ENCODE measurements at regions not wholly inside any gene's neighbourhood (a gene's known extent, or its start where the extent isn't known, plus 50 kb on each side); places are given as distances from the start of the nearest gene placed in this dataset.
"Not testable (repeated sequence)": the region's sequence is repeated elsewhere in the genome, so short reads cannot be mapped to it uniquely, and the experiment has no call there.

DNA sequence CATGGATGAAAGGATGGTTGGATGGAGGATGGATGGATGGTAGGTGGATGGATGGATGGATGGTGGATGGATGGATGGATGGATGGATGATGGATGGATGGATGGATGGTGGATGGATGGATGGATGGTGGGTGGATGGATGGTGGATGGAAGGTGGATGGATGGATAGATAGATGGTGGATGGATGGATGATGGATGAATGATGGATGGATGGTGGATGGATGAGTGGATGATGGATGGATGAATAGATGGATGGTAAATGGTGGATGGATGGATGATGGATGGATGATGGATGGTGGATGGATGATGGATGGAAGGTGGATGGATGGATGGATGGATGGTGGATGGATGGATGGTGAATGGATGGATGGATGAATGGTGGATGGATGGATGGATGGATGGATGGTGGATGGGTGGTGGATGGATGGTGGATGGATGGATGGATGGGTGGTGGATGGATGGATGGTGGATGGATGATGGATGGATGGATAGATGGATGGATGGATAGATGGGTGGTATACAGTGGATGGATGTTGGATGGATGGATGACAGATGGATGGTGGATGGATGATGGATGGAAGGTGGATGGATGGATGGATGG lies 350.8 kb downstream of the BRD1 start:
- no peak for ATAC-seq

DNA sequence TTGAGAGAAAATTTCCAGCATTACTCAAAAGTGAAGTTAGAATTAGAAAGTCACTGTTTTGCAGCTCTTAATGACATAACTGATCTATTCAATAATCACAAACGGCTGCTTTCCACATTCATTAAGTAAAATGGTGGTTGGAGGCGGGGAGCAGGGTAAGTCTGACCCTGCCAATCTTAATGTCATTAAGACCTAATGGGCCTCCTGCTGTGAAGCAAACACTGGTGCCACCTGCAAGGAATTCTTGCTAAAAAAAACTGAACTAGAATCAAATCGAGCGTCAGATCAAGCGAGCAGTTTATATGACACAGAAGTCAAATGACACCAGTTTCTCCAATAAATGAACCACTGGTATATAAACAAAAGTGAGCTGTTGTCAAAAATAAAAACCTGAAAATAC lies 351.5 kb downstream of the BRD1 start:
- no peak for ATAC-seq

DNA sequence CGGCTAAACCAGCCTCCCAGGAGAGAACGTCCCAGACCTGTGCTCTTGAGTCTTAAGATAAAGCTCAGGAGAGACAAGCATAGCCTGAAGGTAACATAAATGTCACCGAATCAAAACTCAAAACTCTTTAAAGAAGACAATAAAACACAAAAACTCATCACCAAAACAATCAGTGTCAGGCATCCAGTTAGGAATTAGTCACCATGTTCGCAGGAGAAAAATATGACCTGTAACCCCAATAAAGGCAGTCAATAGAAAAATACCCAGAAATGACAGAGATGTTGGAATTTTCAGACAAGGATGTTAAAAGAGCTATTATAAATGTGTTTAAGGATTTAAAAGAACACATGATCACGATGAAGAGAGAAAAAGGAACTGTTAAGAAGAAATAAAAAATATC lies 352.4 kb downstream of the BRD1 start:
- no peak for ATAC-seq

DNA sequence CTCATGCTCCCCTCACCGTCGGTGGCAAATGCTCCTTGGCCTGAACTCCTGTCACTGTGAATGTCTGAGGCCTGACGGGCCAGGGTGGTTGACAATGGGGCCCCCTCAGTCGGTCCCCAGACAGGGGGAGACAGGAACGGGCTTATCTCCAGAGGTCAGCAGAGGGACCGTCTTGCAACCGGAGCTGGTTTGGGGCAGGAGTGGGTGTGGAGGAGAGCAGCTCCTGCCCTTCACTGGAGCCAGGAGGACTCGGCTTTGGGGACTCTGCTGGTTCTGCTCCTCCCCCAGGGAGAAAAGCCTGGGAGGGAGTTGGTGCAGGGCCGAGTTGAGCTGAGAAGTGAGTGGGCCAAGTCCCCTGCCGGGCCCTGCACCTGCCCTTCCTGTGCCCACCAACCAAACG lies 354.4 kb downstream of the BRD1 start:
- no peak for ATAC-seq

DNA sequence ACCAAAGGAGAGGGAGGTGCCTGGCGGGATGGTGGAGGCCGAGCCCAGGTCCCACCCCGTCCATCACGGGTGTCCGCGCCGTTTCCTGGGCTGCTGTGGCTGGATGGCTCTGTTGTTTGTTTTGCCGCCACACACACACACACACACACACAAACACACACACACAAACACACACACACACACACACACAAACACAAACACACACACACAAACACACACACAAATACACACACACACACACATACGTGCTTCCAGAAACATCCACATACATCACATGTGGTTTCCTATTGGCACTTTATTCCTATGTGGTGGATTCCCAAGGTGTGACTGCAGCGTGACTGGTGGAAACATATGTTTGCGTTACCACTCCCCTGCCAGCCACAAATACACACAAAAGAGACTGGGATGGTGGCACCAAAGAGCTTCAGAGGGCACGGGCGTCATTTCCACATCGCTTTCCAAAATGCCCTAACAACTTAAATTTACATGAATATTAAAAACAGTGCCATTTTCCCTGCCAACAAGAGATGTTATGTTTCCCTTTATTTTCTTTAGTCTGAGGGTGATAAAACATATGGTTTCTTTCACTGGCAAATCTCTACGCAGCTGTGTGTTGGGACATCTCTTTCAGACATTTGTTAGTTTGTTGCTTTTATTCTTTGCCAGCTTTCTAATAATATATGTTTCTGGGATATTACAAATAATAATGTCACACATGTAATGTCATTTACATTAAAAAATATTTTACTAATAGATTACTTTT lies 356.8 kb downstream of the BRD1 start:
- ATAC-seq: no peak

DNA sequence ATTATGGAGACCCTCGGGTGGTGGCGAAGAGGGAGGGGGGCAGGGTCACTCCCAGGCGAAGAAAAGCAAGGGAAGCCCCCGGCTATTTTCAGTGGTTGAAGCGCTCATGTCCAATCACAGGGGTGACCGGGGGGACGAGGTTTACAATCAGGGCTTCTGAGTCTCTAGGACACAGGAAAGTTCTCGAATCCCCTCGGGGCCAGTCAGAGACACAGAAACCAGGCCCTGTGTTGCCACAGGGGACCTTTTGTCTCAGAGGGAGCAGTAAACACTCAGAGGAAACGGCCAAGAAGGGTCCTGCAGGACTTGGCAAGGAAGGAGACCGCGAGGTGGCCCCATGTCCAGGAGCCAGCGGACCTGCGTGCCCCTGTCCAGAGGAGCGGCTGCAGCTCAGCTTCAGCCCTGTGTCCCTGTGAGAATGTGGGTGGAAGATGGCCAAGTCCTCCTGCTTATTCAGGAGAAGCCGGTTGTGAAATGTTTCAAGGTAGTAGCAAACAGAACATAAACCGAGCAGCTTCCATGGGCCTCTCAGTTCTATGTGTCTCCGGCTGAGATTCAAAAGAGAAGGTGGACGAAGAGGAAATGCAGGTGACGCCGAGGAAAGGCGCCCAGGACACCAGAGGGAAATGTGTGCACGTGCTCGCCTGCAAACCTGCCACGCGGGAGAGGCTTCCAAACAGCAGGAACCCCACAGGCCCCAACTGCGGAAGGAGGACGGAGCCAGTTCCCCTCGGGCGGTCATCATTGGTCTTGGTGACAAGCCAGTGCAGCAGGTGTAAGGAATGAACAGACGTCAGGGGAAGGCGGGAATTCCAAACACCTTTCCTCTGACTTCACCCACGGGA lies 357.6 kb downstream of the BRD1 start:
- no peak for ATAC-seq

DNA sequence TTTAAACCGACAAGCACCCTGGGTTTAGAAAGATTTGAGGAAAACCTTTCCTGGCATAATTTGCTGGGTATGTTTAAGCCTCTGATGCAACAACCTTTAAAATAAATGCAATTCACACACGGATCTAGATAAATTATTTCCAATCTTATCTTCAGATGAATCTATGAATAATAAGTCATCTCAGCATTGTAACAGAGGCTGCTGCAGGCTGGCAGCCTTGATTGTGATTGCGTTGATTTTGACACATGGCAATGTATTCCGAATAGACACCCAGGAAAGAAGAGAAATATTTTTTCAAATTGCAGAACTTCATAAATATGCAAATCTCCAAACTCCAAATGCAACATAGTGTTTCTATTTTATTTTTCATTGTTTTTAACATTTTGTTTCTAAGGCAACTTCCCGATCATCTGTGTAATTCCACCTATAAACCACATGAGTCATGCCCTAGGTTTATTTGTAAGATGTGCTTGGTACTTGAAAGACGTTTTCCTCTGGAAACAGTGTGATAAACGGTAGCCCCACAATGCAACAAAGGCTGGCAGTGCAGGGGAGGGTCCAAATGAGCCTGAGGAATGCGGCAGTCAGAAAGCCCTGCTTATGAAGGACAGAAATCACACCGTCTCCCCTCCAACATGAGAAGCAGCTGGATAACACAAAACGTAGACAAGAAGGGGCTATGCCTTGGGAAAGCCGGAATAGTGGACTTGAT lies 359.0 kb downstream of the BRD1 start:
- no peak for ATAC-seq

DNA sequence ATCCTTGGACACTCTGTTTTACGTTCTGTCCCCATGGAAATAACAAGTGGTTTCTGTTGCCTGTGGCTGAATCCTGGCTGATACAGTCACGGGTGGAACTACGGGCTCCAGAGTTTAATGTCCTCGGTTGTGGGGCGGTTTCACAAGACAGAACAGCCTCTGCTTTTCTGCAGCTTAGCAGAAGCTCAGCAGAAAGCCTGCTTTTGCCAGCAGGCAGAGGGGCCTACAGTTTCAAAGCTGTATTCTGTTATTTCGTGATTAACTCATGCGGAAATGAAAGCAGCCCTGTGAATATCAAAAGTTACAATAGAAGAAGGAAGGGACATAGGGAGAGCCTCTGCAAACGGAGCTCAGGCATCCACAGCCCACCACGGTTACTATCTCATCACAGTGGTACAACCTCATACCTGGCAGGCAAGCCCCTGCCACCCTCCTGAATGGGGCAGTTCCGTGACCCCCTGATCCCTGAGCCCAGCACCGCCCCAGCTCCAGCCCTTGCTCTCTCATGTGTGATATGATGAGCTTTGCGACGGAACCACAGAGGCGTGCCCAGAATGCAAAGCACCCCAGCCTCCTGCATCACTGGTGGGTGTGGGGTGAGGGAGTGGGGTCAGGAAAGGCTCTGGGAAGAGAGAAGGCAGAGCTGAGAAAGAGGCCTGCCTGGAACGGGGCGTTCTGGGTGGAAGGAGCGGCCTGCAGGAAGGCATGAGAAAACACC lies 360.6 kb downstream of the BRD1 start:
- ATAC-seq: no peak

DNA sequence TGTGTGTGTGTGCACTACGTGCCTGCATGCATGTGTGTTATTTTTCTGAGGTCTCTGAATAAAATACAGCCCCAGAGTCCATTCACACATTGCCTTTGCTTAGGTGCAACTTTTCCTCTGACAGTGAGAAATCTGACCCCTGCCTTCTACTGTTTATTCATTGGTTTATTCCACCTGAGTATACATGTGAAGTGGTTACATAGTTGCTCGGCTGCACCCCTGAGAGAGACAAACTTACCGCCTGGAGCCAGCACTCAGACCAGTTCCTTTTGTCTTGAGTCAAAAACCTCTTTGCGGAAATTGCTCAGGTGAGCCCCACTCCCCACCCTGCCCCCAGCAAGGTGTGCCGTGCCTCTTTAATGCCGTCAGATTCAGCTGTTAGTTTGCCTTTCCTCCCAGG lies 363.6 kb downstream of the BRD1 start:
- no peak for ATAC-seq

DNA sequence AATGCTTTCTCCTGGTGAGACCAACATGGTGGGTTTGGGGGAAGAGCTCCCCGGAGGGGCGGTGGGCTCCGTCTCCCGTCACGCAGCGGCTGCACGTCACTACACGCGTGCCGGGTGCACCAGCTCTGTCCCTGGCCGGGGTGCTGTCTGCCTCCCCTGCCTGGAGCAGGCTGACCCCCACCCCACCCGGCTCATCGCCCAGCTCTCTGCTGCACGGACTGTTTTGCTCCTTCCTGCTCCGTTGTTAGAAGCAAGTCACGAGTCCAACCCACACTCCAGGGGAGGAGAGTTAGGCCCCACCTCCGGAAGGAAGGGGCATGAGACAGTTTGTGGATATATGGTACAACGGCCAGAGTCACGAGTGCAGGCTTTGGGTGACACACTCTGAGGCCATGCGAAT lies 364.9 kb downstream of the BRD1 start:
- no peak for ATAC-seq

DNA sequence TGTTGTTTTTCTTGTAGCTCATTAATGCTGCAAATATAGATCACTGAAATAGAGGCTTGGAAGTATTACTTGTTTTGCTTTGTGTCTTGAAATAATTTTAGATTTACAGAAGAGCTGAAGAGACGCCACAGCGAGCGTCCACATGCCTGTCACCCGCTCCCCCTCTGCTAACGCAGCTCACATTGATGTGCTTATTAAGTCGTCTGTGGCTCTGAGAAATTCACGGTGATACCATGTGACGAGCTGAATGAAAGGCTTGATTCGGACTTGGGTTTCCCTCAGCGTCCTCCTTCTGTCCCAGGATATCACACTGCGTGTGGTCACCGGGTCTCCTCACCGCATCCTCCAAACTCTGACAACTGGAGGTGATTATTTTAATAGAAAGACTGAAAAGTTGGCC lies 365.4 kb downstream of the BRD1 start:
- no peak for ATAC-seq

DNA sequence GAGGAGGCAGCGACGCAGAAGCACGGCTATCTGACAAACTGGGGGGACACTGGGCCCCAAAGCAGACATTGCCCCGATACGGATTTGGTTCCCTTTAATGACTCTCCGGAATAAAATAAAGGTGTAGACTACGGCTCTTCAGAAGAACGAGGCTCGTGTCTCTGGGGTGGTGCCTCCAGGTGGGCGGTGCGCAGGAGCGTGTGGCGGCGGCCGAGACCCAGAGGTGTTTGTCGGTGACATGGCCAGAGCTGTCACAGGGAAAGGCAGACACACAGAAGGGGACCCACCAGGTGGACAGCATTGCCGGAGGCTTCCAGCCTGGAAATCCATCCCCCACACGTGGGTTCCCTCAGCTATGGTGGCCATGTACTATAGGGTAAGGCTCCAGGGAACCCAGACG lies 366.0 kb downstream of the BRD1 start:
- ATAC-seq: no peak

DNA sequence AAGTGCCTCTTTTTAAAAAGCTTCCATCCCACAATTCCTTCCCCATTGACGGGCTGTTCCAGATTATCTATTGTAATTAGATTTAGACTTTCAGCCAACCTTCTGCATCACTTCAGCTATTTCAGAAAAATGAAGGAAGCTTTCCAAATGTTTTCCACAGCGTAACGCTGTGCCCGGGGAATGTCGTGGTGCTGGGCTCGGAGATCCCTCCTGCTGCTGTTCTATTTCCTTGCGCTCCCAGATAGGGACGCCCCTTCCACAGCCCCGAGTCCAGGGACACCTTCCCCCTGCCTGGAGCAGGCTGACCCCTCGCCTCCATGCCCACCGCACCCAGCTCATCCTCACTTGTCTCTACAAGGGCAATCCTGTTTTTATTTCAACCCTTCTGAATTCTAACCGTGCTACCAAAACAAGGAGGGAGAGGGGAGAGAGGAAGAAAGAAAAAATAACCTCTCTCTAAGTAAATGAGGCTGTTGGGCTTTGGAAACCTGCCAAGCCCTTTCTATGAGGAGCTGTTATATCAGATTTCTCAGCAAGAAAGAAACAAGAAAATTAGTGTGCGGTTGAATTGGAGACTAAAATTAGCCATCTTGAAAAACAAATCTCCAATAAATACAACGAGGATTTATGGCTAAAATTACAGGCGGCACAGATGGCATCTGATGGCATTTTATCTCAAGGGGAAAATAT lies 366.9 kb downstream of the BRD1 start:
- no peak for ATAC-seq

DNA sequence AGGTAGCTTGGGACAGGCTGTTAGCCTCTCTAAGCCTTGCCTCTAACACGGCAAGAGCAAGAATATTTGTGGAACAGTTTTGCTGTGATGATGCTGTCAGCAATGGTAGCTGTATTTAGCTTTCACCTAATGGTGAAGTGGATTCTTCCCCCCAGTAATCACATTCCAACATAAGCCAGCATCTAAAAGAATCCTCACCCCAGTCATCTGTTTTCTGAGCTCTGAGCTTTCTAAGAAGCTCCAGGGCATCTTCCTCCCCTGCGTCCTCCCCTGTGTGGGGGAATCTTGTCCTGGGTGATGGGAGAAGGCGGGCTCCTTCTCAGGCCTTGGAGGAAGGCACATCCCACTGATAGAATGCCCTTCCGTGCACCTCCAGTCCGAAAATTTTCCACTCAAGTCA lies 367.6 kb downstream of the BRD1 start:
- no peak for ATAC-seq

DNA sequence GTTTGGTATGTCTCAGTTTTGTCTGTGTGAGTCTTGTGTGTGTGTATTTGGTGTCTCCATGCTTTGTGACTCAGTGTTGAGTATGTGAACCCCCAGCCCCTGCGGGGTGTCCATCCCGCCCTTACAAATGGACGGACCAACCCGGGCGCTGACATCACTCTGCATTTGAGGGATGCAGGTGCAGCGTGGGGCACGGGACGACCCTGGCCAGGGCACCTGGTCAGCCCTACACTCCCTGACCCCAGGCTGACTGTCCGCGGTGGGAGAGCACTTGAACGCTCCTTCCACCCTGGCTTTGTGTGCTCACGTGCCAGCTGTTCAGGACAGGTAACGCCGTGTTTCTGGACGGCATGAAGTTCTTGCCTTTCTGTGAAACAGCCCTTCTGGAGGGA lies 369.0 kb downstream of the BRD1 start:
- ATAC-seq: no peak

DNA sequence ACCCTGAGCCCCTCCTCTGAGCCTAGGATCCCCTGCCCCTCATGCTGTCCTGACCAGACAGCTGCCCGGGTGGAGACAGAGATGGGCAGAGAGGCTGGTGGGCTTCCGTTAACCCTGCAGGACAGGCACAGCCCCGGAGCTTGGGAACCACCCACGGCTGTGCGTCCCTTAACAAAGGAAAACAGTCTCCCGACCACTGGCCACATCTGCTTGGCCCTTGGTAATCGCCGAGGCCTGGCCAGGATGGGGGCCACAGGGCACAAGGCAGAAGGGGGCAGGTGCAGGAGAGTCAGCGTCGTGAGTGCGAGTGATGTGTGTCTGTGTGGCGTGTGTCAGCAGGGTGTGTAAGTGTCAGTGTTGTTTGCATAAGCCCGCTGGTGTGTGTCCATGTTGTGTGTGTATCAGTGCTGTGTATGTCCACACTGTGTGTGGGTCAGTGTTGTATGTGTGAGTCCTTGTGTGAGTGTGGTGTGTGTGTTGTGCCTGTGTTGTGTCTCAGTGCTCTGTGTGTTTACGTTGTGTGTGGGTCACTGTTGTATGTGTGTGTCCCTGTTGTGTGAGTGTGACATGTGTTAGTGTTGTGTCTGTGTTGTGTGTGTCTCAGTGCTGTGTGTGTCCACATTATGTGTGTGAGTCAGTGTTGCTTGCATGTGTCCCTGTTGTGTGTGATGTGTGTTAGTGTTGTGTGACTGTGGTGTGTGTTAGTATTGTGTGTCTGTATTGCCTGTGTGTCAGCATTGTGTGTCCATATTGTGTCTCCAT lies 369.5 kb downstream of the BRD1 start:
- ATAC-seq: no peak

DNA sequence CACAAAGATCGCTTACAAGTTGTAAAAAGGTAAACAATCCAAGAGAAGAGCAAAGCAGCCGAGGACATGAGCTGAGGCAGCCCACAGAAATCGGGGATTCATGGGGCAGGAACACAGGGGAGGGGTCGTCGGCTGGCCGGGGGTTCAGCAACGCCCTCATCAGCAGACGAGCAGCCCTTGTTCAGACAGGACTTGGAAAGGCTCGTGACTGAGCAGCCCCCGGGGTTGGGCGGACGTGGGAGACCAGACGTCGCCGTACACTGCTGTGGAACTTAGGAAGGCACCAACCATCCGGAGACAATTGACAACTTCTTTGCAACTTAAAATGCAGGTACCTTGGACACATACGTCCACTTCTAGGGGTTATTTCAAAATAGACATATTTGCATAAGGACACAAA lies 370.5 kb downstream of the BRD1 start:
- ATAC-seq: no peak

DNA sequence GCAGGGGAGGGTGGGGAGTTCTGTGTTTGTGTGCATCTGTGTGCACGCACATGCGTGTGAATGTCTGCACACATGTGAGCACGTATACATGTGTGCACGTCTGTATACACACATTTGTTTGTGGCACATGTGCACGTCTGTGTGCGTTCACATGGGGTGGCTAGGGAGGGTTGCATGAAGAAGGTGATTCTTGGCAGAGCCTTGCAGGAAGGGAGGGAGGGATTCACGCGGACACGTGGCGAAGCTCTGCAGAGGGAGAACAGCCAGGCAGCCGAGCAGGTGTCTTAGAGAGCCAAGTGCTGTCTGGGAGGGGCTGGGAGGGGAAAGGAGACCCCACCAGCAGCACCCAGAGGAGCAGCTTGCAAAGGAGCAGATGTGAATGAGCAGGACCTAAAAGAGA lies 372.1 kb downstream of the BRD1 start:
- no peak for ATAC-seq

DNA sequence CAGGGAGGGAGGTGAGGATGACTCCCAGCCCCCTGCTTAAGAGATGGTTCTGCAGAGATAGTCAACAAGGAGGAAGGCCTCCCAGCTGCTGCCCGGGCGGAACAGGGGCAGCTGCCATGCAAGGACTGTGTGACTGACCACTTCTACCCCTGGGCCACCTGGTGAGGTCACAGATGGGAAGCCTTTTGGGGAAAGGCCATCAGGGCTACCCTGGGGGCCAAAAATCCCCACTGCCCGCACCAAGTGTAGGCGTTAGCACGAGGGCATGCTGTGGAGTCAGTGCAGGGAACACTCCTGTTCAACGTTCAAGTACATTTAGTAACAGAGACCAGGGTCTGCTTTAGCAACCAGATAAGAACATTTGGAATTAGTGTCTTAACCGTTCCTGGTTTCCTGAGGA lies 372.9 kb downstream of the BRD1 start:
- no peak for ATAC-seq

DNA sequence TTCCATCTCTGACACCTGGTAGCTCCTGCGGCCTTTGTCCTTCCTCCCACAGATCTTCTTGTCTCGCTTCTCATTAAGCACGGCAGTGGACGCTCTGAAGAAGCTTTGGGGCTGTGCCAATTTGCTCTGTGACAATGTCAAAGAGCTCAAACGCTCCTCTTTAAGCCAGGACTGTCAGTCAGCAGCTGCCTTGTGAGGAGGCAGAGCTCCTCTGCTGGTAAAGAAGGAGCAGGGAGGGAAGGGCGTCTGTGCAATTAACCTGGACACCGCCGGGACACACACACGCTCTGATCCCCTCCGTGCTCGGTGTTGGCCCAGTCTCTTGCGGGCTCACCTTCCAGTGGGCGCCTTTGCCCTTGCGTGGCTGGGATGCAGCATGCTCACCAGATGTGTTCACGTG lies 373.9 kb downstream of the BRD1 start:
- ATAC-seq: no peak

DNA sequence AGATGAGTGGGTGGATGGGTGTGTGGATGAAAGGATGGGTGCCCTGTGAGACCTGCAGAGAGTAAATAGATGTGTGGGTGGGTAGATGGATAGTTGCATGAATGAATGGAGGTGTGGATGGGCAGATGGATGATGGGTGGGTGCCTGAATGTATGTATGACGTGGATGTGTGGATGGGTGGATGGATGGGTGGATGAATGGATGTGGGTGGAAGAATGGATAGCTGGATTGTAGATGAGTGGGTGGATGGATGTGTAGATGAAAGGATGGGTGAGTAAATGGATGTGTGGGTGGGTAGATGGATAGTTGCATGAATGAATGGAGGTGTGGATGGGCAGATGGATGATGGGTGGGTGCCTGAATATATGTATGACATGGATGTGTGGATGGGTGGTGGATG lies 374.7 kb downstream of the BRD1 start:
- ATAC-seq: not testable (repeated sequence)

Measured in activated CD4-positive, CD25-positive, alpha-beta regulatory T cell treated with anti-CD3 and anti-CD28 coated beads, Interleukin-2, amount 50 U/mL, for 24 hours (primary cell).